ENCODE measurements at regions not wholly inside any gene's neighbourhood (a gene's known extent, or its start where the extent isn't known, plus 50 kb on each side); places are given as distances from the start of the nearest gene placed in this dataset.

GRCh38 chr16:59030923-59031485, 296.9 kb upstream of the GOT2 start:
- Histone ChIP-seq H3K27ac (ENCODE audit: control insufficient read depth, insufficient read depth) (no peak overlapping the region), H3K27me3 (replicated peaks in 1 of 2; ENCODE audit: control insufficient read depth in 2 of 2, insufficient read depth in 2 of 2, low read length in 1 of 2) (no peaks in the 10 kb centered on the region), H3K79me2 (ENCODE audit: control insufficient read depth, insufficient read depth, low read length) (no peaks in the 10 kb centered on the region), H3K9ac (ENCODE audit: control insufficient read depth, insufficient read depth, low read length) (no peak overlapping the region), H3K36me3 (ENCODE audit: control insufficient read depth in 2 of 2, insufficient read depth in 2 of 2, low read length in 1 of 2) (no peaks in the 10 kb centered on the region), H3K9me3 (replicated peaks; ENCODE audit: control insufficient read depth, insufficient read depth, low read length) (no peaks in the 10 kb centered on the region), H2AFZ (ENCODE audit: control insufficient read depth, low read depth, low read length) (no peak overlapping the region), H4K20me1 (ENCODE audit: control insufficient read depth, insufficient read depth) (no peaks in the 10 kb centered on the region), H3K4me3 (no peak overlapping the region), H3K4me2 (ENCODE audit: control insufficient read depth, insufficient read depth) (no peak overlapping the region), H3K4me1 (ENCODE audit: control insufficient read depth, insufficient read depth, low read length) (no peaks in the 10 kb centered on the region)
- in situ Hi-C loops (cut with MboI) (no loop called here), intact Hi-C loops (cut with micrococcal nuclease; ENCODE audit: unreplicated experiment) (no loop called here)
- no peak for FAIRE-seq
- no peak for ATAC-seq
- CTCF ChIA-PET: interaction anchor here (1.3 kb wide), 1 partner anchor 12 kb away, joined by 3 read pairs; no protein-coding TSS in a partner anchor
- DNase-seq (ENCODE audit: low read depth, low spot score): no peak
- RAD21 ChIA-PET (ENCODE audit: unreplicated experiment): no interaction called here
- POLR2A ChIA-PET: no interaction called here
- BruUV-seq (replicated peaks): no TSS peak
- 28% methylated on average over 6 of the region's 6 CpGs for WGBS (ENCODE audit: insufficient coverage, insufficient replicate concordance, low lambda C conversion rate, missing lambda C conversion rate)
- SMC1A ChIA-PET (ENCODE audit: uncharacterized antibody, unreplicated experiment): interaction anchor here (0.9 kb wide), 1 partner anchor 10 kb away, joined by 4 read pairs; no protein-coding TSS in a partner anchor
- TF ChIP-seq NR2F1 (conservative IDR thresholded peaks at IDR 0.05) (no peak), ATF2 (IDR thresholded peaks at IDR 0.05; ENCODE audit: low read length) (no peak), SIN3A (IDR thresholded peaks at IDR 0.05; ENCODE audit: low read depth, low read length) (no peak), FOXK2 (IDR thresholded peaks at IDR 0.05) (no peak), GABPA (IDR thresholded peaks at IDR 0.05; ENCODE audit: low read depth) (no peak), HDAC6 (IDR thresholded peaks at IDR 0.05; ENCODE audit: unreplicated experiment) (no peak), POLR2AphosphoS2 (IDR thresholded peaks at IDR 0.05; ENCODE audit: low read depth, low read length) (no peak), POLR2AphosphoS5 (IDR thresholded peaks at IDR 0.05; ENCODE audit: low read length) (no peak), ATF7 (IDR thresholded peaks at IDR 0.05; ENCODE audit: low read depth) (no peak), EED (IDR thresholded peaks at IDR 0.05; ENCODE audit: low read depth) (no peak), CBFB (IDR thresholded peaks at IDR 0.05; ENCODE audit: low read depth) (no peak), CHD1 (IDR thresholded peaks at IDR 0.05; ENCODE audit: low read depth, low read length) (no peak), MYB (IDR thresholded peaks at IDR 0.05; ENCODE audit: borderline replicate concordance, low read depth, low read length) (no peak), IKZF1 (conservative IDR thresholded peaks at IDR 0.05) (no peak)
- TF ChIP-seq, protein P1, sequence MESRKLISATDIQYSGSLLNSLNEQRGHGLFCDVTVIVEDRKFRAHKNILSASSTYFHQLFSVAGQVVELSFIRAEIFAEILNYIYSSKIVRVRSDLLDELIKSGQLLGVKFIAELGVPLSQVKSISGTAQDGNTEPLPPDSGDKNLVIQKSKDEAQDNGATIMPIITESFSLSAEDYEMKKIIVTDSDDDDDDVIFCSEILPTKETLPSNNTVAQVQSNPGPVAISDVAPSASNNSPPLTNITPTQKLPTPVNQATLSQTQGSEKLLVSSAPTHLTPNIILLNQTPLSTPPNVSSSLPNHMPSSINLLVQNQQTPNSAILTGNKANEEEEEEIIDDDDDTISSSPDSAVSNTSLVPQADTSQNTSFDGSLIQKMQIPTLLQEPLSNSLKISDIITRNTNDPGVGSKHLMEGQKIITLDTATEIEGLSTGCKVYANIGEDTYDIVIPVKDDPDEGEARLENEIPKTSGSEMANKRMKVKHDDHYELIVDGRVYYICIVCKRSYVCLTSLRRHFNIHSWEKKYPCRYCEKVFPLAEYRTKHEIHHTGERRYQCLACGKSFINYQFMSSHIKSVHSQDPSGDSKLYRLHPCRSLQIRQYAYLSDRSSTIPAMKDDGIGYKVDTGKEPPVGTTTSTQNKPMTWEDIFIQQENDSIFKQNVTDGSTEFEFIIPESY (IDR thresholded peaks at IDR 0.05): no peak
- TF ChIP-seq, protein P2, sequence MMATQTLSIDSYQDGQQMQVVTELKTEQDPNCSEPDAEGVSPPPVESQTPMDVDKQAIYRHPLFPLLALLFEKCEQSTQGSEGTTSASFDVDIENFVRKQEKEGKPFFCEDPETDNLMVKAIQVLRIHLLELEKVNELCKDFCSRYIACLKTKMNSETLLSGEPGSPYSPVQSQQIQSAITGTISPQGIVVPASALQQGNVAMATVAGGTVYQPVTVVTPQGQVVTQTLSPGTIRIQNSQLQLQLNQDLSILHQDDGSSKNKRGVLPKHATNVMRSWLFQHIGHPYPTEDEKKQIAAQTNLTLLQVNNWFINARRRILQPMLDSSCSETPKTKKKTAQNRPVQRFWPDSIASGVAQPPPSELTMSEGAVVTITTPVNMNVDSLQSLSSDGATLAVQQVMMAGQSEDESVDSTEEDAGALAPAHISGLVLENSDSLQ (IDR thresholded peaks at IDR 0.05): no peak
- TF ChIP-seq, protein P3, sequence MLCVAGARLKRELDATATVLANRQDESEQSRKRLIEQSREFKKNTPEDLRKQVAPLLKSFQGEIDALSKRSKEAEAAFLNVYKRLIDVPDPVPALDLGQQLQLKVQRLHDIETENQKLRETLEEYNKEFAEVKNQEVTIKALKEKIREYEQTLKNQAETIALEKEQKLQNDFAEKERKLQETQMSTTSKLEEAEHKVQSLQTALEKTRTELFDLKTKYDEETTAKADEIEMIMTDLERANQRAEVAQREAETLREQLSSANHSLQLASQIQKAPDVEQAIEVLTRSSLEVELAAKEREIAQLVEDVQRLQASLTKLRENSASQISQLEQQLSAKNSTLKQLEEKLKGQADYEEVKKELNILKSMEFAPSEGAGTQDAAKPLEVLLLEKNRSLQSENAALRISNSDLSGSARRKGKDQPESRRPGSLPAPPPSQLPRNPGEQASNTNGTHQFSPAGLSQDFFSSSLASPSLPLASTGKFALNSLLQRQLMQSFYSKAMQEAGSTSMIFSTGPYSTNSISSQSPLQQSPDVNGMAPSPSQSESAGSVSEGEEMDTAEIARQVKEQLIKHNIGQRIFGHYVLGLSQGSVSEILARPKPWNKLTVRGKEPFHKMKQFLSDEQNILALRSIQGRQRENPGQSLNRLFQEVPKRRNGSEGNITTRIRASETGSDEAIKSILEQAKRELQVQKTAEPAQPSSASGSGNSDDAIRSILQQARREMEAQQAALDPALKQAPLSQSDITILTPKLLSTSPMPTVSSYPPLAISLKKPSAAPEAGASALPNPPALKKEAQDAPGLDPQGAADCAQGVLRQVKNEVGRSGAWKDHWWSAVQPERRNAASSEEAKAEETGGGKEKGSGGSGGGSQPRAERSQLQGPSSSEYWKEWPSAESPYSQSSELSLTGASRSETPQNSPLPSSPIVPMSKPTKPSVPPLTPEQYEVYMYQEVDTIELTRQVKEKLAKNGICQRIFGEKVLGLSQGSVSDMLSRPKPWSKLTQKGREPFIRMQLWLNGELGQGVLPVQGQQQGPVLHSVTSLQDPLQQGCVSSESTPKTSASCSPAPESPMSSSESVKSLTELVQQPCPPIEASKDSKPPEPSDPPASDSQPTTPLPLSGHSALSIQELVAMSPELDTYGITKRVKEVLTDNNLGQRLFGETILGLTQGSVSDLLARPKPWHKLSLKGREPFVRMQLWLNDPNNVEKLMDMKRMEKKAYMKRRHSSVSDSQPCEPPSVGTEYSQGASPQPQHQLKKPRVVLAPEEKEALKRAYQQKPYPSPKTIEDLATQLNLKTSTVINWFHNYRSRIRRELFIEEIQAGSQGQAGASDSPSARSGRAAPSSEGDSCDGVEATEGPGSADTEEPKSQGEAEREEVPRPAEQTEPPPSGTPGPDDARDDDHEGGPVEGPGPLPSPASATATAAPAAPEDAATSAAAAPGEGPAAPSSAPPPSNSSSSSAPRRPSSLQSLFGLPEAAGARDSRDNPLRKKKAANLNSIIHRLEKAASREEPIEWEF (IDR thresholded peaks at IDR 0.05; ENCODE audit: insufficient replicate concordance, low read depth, low read length): no peak
